DMS 273 (cell line): ENCODE measurements at regions not wholly inside any gene's neighbourhood (a gene's known extent, or its start where the extent isn't known, plus 50 kb on each side); places are given as distances from the start of the nearest gene placed in this dataset.

Source experiments
- DNase-seq: peaks from one replicate; lab custom pipeline; 2025; ENCODE audit not compliant: unreplicated experiment; lab: John Stamatoyannopoulos, UW

DNA sequence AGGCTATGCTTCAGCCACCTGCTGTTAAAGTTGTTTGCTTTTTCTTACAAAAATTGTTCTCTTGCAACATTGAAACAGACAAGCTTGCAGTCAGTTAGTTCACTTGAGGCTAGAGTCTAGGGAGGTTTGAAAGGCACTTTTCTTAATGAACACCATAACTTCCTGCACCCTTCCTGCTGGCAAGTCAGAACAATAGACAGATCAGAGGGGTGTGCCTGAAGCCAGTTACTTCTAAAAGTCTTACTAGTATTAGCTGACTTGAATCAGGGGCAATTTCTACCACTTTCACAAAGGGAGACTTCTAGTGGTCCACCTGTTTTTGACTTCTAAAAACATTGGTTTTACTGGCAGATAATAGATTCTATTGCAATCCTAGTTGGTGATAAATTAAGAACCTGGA lies 367.4 kb upstream of the CDH20 start:
- DNase-seq, result no peak

DNA sequence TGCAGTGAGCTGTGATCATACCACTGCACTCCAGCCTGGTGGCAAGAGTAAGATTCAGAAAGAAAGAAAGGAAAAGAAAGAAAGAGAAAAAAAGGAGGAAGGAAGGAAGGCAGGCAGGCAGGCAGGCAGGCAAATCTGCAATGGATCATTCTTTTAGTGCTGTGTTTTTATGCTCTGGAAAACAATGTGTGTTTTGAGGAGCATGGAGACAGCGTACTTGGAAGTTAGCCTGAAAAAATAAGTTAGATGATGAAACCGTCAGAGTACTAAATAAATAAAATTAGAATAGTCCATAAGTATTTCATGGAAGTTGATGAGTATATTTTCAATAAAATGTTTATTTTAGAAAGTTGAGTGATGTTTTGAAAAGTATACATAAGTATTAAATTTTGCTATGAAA lies 366.4 kb upstream of the CDH20 start:
- DNase-seq, result no peak

DNA sequence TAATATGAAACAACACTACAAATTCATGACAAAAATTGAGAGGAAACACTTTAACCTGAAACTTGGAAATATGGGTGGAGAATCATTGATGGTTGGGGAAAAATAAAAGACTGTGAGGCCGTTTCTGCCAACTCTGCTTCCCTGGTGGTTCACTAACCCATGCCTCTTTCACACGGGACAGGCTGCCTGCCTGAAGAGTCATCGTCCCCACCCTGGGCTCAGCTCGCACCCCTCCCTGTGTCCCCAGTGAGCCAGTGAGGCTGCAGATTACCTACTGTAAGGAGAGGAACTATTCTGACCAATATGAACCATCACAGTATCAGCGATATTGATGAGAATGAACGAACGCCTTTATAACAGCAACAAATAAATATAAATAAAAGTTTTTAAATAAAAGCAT lies 357.8 kb upstream of the CDH20 start:
- no peak for DNase-seq

DNA sequence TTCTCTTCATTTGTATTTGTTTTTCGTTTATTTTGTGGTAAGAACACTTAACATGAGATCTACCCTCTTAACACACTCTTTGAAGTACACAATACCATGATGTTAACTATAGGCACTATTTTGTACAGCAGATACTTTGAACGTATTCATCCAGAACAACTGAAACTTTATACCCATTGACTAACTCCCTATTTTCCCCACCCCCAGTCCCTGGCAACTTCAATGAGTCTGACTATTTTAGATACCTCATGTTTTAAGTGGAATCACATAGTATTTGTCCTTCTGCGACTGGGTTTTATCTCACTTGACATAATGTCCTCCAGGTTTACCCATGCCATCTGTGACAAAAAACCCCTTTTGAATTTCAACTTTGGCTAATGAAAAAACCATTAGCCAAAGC lies 356.3 kb upstream of the CDH20 start:
- DNase-seq, result no peak

DNA sequence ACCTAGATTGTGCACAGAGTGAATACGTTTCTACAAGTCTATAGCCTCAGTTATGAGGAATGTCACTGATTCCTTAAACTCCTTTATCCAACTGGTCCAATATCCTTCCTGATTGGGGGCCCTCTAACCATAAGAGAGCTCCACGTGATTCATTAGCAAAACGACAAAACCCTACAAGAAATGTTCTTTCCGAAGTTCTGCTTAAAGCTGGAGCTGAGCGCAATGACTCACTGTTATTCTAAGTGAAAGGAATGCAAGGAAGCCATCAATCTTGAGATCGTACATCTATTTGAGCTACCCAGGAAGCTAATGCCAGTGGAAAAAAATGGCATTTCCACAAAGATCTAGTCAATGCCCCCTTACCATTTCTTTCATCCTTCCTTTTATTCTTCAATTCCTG lies 354.9 kb upstream of the CDH20 start:
- no peak for DNase-seq

DNA sequence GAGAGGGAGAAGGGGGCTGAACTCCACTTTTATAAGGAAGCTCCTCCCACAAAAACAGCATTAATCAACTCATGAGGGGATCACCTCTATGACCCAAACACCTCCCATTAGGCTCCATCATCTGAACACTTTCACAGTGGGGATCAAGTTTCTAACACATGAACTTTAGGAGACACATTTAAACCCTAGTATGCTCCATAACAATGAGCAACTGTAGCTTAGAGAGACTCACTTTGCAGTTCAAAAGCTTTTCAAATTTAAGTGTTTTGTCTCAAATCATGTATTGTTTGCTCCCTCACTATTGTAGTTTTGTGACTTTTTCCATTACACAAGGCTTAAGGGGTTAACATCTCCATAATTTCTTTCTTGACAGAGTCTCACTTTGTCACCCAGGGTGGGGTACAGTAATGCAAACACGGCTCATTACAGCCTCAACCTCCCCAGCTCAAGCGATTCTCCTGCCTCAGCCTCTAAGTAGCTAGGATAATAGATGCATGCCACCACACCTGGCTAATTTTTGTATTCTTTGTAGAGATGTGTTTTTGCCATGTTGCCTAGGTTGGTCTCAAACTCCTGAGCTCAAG lies 352.7 kb upstream of the CDH20 start:
- no peak for DNase-seq

DNA sequence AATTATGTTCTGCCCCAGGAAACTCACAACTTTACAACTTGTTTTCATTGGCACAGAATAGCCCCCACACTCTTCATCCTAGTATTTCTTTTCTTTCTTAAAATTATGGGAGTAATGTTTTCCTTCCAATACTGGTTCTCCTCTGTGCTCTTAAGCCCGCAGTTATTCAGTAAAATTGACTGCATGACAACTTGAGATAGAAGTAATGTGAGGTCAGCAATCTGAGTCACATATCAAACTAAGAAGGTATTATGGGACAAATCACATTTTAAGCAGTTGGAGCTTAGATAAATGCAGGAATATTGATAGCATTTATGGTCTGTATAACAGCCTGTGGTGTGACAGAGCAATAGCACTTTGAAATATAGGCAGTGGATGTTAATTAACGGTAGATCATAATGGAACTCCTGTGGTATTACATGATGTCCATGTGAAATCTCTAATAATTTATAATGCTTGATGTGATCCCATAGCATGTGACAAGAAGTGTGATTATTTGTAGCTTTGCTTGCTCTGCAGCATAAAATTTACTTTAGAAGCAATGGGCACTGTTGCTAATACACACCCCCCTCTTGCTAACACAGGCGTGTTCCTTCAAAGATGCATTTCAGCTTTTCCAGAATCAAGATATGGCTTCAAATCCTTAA lies 351.4 kb upstream of the CDH20 start:
- no peak for DNase-seq

DNA sequence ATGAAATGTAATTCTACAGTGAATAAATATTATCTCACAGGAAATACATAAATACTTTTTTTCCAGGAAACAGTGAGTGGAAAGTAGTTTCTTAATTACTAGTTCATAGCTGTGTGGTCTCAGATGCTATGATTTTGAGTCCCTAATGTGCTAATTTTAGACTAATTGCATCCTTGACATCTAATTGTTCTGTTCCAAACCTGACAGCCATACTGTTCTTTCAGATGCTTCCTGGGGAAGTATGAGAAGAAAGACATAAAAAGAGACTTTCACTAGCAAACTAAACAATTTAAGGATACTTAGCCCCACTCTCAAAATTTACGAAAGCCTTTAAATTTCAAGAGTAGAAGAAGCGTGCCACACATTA lies 350.9 kb upstream of the CDH20 start:
- no peak for DNase-seq

DNA sequence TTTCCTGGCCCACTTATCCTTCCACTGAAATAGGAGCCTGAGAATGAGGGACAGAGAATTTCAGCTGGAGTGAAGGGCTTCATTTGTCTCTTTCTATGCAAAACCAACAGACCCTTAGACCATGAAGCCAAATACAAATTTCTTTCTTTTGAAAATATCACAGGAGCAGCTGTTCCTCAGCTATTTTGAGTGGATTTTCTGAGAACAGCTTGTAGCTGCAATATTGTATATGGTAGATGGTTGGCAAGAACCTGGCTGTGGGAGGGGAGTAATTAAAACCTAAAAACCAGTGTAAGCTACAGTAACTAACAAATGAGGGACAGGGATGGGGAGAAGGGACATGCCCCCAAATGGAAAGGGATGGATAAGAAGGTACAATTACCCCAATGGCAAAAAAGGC lies 350.3 kb upstream of the CDH20 start:
- no peak for DNase-seq

DNA sequence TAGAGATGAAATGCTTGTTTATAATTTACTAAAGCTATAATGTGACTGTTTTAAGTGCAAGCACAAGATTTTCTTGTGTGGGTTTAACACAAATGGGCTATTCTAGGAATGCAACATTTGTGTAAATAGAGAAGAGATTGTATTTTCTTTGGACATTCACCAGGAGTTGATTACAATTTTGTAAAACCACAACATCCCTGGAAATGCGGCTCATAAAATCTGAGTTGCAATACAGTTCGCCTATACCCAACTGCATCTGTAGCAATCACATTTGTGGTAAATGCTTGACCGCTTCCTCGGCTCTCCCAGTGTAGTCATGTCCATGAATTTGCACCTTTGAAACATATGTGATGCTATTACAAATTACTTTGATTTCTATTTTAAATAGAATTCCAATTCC lies 348.7 kb upstream of the CDH20 start:
- no peak for DNase-seq

DNA sequence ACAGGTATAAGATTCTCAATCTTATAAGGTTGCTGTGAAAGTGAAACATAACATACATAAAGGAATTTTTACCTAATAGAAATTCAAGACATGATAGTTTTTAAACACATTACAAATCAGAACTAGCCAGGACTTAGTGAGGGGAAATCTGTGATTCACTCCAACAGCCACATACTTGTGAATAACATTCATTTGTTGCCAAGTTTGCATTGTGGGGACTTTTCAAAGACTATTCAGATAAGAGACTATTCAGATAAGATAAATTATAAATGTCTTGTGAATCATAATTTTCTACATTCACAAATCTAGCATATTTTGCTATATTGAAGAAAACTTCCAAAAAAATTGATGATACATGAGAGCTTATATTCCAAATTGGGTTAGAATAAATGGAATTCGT lies 345.3 kb upstream of the CDH20 start:
- DNase-seq, result no peak

DNA sequence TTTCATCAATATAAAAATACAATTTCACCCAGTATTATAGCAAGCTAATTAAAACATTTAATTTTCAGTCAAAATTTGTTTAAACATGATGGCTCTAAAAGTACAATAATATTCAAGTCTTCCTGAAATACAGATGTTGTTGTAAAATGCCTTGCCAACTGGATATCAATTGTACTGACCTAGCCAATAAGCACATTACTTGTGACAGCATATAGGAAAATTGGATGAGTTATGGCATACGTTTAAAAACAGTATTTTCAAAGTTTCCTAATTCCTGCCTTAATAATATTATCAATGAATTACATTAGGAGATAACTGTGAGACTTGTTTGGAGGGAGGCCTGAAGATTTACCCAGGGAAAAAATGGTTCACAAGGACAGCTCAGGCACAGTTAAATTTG lies 336.9 kb upstream of the CDH20 start:
- no peak for DNase-seq

DNA sequence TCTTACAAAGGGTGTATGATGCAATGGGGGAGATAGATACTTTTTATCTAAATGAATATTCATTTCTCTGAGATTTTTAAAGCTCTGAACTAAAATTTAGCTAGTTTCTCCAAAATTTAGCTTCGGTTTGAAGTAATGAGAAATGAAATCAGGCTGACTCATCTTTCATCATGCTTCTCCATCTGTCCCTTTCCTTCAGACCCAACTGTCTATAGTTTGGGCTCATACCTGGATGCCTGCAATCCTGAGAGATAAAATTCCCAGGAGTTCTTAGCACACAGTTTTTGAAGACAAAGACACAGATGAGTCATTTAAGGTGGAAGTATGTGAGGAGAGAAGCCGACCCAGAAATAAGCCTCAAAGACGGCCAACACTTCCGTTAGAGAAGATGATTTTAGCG lies 336.4 kb upstream of the CDH20 start:
- DNase-seq, result no peak

DNA sequence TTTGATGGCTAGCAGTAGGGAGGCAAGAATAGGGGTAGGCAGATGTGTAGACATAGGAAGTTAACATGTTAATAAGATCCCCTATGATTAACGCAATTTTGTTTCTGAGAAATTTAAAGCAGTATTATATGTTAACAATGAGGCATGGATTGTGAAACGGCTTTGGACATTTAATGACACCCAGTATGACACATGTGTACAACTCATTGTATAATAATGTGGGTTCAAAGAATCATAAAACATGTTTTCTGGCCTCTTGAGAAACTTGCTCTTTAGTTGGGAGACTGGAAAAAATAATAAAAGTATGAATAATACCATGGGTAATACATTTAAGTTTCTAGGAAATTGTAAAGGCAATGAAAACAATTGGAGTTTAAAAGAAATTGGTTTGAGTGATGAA lies 332.1 kb upstream of the CDH20 start:
- no peak for DNase-seq

DNA sequence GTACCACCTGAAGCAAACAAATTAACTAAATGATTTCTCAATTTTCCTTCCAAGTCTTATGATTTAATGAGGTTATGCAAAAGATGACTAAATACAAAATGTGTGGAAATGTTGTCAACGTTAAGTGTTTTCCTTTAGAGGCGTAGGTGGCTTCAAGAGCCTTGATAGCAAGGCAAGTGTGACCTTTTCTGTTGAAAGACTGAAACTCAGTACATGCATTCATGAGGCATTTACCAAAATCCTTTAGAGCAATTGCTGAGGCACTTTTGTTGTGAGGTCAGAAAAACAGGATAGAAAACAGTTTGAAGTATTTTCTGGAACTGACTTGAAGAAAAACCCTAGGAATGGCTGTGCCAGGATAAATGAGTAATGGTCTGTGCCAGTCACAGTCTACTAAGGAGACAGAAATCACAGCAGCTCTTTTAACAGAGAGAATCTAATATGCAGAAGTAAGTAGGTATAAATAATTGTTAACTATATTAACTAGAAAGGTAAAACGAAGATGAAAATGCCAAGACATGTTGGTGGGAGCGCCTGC lies 326.5 kb upstream of the CDH20 start:
- DNase-seq, result no peak

DNA sequence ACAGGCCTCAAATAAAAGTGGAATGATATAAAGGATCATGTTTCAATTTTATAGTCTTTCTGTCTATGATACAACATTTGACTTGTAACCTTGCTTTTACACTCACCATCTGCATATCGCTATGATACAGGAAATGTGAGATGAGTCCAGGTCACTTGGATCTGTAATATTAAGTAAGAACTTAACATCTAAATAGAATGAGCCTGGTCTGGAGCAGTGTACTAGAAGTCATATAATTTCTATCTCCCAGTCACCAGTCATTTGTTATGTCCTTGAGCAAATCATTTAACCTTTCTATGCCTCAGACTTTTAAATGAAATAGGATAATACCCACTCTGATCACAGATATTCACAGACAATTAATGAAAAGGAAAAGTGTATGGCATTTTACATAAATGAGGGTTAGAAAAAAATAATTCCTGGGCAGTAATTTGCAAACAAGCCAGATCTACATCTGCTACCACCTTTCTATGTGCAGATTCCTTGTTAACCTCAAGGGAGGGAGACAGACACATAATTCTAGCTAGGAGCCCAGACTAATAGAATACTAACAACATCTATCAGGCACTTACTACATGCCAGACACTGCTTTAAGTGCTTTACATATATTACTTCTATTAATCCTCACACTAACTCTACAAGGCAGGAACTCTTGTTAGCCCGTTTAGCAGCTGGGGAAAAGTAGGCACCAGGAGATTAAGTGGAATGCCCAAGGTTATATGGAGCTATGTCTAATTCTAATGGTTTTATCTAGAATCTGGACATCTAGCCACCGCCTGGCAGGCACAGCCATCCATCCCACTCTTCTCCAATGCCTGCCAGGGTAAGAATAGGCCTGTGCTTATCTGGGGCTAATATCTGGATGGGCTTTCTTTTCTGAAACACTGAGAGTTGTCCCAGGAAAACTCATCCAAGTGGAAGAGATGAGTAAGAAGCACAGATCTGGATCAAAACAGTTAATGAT lies 313.6 kb upstream of the CDH20 start:
- no peak for DNase-seq

DNA sequence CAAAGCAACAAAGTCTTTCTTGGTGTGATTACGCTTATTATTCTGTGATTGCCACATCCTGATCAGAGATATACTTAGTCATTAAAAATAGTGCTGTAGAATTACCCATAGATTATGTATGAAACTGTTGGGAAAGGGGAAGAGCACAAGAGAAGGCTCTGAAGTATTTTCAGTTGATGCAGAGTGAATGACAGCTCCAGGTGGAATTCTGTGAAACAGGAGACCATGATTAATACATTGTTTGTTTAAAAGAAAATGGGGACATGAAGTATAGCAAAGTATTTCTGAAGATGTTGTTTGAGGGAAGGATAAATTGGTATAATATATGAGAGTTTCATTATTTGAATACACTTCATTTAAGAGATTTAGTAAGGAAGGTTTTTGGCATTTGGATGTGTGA lies 307.6 kb upstream of the CDH20 start:
- no peak for DNase-seq

DNA sequence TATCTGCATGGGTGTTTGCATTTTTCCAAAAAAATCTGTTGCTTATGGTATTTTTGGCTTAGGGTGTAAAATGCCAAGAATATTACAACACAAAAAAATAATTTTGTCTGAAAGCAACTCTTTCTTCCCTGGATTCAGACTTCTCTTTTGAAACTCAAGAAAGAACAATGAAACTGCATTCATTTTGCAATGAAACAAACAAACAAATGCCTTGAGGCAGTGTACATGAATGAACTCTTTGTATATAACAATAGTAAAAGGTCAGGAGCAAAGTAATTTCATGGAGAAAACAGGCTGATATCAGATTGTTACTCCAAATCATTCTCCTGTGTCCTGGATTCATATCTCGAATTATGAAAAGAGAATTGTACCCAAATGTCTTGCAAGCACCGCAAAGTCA lies 301.6 kb upstream of the CDH20 start:
- no peak for DNase-seq

DNA sequence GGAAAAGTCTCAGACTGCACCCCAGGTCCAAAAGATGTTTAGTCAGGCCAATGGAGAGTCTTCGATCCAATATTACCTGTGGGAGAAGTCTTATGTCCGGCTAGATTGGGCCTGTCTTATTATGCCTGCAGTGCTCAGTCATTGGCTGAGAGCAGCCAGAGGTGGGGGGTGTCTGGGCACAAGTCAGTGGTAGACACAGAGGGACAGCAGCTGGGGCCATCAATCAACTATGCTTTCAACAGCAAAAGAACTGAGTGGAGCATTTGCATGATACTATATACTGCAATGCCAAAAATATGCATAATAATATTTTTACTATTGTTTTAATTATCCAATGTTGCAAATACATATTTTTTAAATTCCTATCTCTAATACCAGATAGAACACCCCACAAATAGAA lies 298.6 kb upstream of the CDH20 start:
- no peak for DNase-seq

DNA sequence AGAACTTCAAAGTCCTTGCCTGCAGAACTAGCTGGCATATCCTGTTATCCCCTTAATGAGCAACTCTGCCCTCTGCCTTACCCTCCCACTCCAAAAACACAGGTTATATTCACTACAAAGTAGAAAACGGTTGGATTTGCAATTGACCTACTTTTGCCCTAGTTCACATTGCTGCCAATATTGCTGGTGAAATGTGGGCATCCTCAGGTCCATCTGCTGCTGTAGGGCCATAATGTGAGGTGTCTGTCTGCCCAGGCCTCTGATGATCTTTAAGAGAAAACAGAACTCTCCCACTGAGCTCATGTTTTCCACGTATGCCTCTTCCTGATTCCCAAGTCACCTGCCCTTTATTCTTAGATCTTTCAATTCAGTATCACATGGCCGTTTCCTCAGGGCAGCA lies 294.0 kb upstream of the CDH20 start:
- DNase-seq, result no peak

DNA sequence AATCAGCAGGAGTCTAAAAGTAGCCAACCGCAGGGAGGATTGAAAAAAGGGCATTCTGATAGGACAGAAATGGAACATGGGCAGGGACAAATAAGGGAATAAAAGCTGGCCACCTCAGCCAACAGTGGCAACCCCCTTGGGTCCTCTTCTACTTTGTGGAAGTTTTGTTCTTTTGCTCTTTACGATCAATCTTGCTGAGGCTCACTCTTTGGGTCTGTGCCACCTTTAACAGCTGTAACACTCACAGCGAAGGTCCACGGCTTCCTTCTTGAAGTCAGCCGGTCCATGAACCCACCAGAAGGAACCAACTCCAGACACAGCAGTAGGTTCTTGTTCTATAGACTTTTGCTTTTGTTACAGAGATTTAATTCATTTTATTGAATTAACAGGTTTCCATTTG lies 285.4 kb upstream of the CDH20 start:
- no peak for DNase-seq

DNA sequence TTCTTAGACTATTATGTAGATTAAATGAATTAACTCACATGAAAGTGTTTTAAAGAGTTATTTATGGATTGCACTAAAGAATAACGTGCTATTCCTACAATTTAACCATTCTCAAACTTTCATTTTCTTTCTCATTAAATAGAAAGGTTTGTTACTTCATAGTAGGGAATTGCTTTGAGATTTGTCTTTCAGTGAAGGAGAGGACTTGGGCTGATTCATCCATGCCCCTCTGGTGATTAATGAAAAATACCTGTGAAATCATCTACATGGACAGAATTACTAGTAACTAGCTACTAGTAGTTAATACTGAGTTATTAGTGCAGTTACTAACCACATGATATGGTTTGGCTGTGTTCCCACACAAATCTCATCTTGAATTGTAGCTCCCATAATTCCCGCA lies 275.8 kb upstream of the CDH20 start:
- DNase-seq, result no peak
